ENCODE measurements at regions not wholly inside any gene's neighbourhood (a gene's known extent, or its start where the extent isn't known, plus 50 kb on each side); places are given as distances from the start of the nearest gene placed in this dataset.
A peak's percentile ranks its signal among the peaks of the same experiment; 100 is the strongest.

DNA sequence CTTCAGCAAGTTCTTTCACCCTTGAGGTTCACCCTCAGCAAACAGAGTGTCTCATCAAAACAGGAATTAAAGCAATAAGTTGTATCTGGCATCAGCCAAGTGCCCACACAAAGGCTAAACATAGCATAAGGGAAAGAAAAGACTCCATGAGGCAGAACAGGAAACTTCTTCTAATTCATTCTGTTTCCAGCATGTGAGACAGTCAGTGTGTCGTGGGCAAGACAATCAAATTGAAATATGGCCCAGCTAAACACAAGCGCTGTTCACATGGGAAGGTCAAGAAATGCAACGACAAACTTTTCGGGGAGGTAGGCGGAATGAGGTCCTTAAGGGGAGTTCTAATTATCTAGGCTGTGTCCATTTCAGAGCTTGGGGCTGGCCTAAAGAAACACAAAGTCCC lies 393.4 kb downstream of the HAPSTR1 start:
- WGBS, 2 experiments (ENCODE audit: insufficient coverage in 1 of 2, insufficient read length in 1 of 2): 93 to 97% methylated on average over 5 of the region's 5 CpGs
- Histone ChIP-seq H3K9ac (ENCODE audit: extremely low read depth, low read length, poor library complexity, severe bottlenecking) (no peak overlapping the region), H3K4me3 (ENCODE audit: low read length) (no peak overlapping the region), H3K4me1 (ENCODE audit: control insufficient read depth, insufficient read depth, low read length) (peaks cover 5% of the 10 kb centered on the region), H3K27ac (ENCODE audit: low read depth, low read length) (no peak overlapping the region), H3K27me3 (ENCODE audit: control insufficient read depth, insufficient read depth, low read length, poor library complexity, severe bottlenecking) (no peaks in the 10 kb centered on the region), H3K9me3 (ENCODE audit: control insufficient read depth, low read length) (peaks cover 9% of the 10 kb centered on the region), H3K36me3 (ENCODE audit: control insufficient read depth, insufficient read depth, low read length) (no peaks in the 10 kb centered on the region)
- TF ChIP-seq, protein P1, sequence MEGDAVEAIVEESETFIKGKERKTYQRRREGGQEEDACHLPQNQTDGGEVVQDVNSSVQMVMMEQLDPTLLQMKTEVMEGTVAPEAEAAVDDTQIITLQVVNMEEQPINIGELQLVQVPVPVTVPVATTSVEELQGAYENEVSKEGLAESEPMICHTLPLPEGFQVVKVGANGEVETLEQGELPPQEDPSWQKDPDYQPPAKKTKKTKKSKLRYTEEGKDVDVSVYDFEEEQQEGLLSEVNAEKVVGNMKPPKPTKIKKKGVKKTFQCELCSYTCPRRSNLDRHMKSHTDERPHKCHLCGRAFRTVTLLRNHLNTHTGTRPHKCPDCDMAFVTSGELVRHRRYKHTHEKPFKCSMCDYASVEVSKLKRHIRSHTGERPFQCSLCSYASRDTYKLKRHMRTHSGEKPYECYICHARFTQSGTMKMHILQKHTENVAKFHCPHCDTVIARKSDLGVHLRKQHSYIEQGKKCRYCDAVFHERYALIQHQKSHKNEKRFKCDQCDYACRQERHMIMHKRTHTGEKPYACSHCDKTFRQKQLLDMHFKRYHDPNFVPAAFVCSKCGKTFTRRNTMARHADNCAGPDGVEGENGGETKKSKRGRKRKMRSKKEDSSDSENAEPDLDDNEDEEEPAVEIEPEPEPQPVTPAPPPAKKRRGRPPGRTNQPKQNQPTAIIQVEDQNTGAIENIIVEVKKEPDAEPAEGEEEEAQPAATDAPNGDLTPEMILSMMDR (conservative IDR thresholded peaks at IDR 0.05): no peak
- Mint-ChIP-seq H3K36me3 (ENCODE audit: low read depth) (no peaks in the 10 kb centered on the region), H3K27me3 (ENCODE audit: insufficient read depth) (peaks cover 2% of the 10 kb centered on the region), H3K4me3 (no peak overlapping the region), H3K9me3 (peaks cover 2% of the 10 kb centered on the region), H3K27ac (no peak overlapping the region), H3K4me1 (peaks cover 5% of the 10 kb centered on the region)
- DNase-seq: no peak

DNA sequence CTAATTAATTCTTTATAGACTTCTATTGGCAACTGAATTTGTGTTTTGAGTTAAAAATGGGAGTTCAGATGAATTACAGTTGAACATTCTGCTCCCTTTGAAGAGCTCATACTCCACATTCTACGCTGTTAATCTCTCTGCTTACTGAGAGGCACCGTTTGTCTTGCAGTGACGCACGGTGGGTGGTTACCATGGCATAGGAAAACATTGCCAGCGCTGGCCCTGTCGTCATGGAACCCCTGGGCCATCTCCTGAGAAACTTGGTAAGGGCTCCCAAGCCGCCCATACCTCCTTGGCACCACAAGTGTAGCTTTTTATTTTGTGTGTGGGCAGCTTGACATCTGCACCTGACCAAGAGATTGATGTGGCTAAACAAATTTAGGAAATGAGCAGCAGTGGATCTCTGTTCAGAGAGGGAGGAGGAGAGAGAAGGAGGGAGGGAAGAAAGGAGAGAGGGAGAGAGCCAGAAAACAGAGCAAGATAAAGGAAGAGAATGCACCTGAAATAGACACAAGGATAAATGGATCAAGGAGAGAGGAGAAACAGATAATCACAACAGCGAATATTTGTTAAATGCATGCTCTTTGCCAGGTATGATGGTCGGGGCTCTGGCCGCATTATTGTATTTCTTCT lies 398.5 kb downstream of the HAPSTR1 start:
- peaks cover 8% of the 10 kb centered on the region for H3K9me3 Mint-ChIP-seq
- peaks cover 7% of the 10 kb centered on the region for H3K4me1 ChIP-seq (ENCODE audit: control insufficient read depth, insufficient read depth, low read length)
- H3K4me1 Mint-ChIP-seq: peaks cover 7% of the 10 kb centered on the region
- peak overlapping the region; percentile 22 for H3K27ac ChIP-seq (ENCODE audit: low read depth, low read length)
- H3K36me3 ChIP-seq (ENCODE audit: control insufficient read depth, insufficient read depth, low read length): no peaks in the 10 kb centered on the region
- TF ChIP-seq, protein P1 (conservative IDR thresholded peaks at IDR 0.05): no peak
- no peak overlapping the region for H3K4me3 Mint-ChIP-seq
- H3K9me3 ChIP-seq (ENCODE audit: control insufficient read depth, low read length): peaks cover 28% of the 10 kb centered on the region
- no peaks in the 10 kb centered on the region for H3K27me3 ChIP-seq (ENCODE audit: control insufficient read depth, insufficient read depth, low read length, poor library complexity, severe bottlenecking)
- no peak overlapping the region for H3K27ac Mint-ChIP-seq
- peaks cover 5% of the 10 kb centered on the region for H3K36me3 Mint-ChIP-seq (ENCODE audit: low read depth)
- DNase-seq: no peak
- 74 to 85% methylated on average over 9 to 10 of the region's 10 CpGs for WGBS, 2 experiments (ENCODE audit: insufficient coverage in 1 of 2, insufficient read length in 1 of 2)
- no peak overlapping the region for H3K9ac ChIP-seq (ENCODE audit: extremely low read depth, low read length, poor library complexity, severe bottlenecking)
- H3K4me3 ChIP-seq (ENCODE audit: low read length): no peak overlapping the region
- peaks cover 2% of the 10 kb centered on the region for H3K27me3 Mint-ChIP-seq (ENCODE audit: insufficient read depth)

DNA sequence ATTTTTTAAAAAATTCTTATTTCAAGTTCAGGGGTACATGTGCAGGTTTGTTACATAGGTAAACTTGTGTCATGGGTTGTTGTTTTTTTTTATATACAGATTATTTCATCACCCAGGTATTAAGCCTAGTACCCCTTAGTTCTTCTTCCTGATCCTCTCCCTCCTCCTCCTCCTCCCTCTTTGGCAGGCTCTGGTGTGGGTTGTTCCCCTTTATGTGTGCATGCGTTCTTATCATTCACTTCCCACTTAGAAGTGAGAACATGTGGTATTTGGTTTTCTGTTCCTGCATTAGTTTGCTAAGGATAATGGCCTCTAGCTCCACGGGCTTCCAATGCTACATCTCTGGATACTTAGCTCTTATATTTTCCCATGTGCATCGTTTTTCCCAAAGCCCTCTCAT lies 404.4 kb downstream of the HAPSTR1 start:
- Mint-ChIP-seq H3K27me3 (ENCODE audit: insufficient read depth) (no peaks in the 10 kb centered on the region), H3K36me3 (ENCODE audit: low read depth) (peaks cover 5% of the 10 kb centered on the region), H3K9me3 (peaks cover 8% of the 10 kb centered on the region), H3K4me1 (peaks cover 8% of the 10 kb centered on the region), H3K27ac (no peak overlapping the region), H3K4me3 (no peak overlapping the region)
- no peak for DNase-seq
- H3K4me3 ChIP-seq (ENCODE audit: low read length): no peak overlapping the region
- peaks cover 3% of the 10 kb centered on the region for H3K4me1 ChIP-seq (ENCODE audit: control insufficient read depth, insufficient read depth, low read length)
- no peaks in the 10 kb centered on the region for H3K27me3 ChIP-seq (ENCODE audit: control insufficient read depth, insufficient read depth, low read length, poor library complexity, severe bottlenecking)
- H3K9me3 ChIP-seq (ENCODE audit: control insufficient read depth, low read length): peaks cover 19% of the 10 kb centered on the region
- H3K27ac ChIP-seq (ENCODE audit: low read depth, low read length): no peak overlapping the region
- no peak overlapping the region for H3K9ac ChIP-seq (ENCODE audit: extremely low read depth, low read length, poor library complexity, severe bottlenecking)
- TF ChIP-seq, protein P1 (conservative IDR thresholded peaks at IDR 0.05): no peak
- 90 to 100% methylated on average over 1 to 2 of the region's 3 CpGs for WGBS, 2 experiments (ENCODE audit: insufficient coverage in 1 of 2, insufficient read length in 1 of 2)
- no peaks in the 10 kb centered on the region for H3K36me3 ChIP-seq (ENCODE audit: control insufficient read depth, insufficient read depth, low read length)
